ENCODE measurements at regions not wholly inside any gene's neighbourhood (a gene's known extent, or its start where the extent isn't known, plus 50 kb on each side); places are given as distances from the start of the nearest gene placed in this dataset.

DNA sequence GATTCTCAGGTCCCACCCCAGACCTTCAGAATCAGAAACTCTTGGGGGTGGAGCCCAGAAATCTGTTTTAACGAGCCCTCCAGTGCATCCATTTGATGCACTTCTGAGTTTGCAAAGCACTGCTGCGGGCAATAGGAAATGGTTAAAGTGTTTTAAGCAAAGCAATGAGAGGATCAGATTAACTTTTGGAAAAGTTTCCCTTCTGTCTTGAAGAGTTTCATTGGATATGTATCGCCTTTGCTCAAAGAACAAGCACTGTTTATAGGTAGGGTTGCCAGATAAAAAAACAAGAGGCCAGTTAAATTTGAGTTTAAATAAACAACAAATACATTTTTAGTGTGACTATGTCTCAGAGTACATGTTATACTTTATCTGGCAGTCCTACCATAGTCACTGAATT is 226.0 kb downstream of the BMP7 start:
- H3K4me1 ChIP-seq = no peaks in the 10 kb centered on the region
- H3K36me3 ChIP-seq = no peaks in the 10 kb centered on the region
- H3K4me3 ChIP-seq = no peak overlapping the region
- no peak for DNase-seq (ENCODE audit: low spot score)
- Mint-ChIP-seq H3K4me3 (no peak overlapping the region), H3K27ac (no peak overlapping the region), H3K27me3 (ENCODE audit: insufficient read depth, low read depth) (peaks cover 11% of the 10 kb centered on the region), H3K9me3 (no peaks in the 10 kb centered on the region), H3K36me3 (no peaks in the 10 kb centered on the region), H3K4me1 (peaks cover 3% of the 10 kb centered on the region)
- no peaks in the 10 kb centered on the region for H3K9me3 ChIP-seq (ENCODE audit: low read depth)
- no peaks in the 10 kb centered on the region for H4K20me1 ChIP-seq (ENCODE audit: low read depth)
- no peak overlapping the region for H3K4me2 ChIP-seq
- no peak overlapping the region for H3K9ac ChIP-seq
- H3K27me3 ChIP-seq = no peaks in the 10 kb centered on the region
- no peaks in the 10 kb centered on the region for H3K79me2 ChIP-seq (ENCODE audit: low read depth)
- no peak overlapping the region for H2AFZ ChIP-seq (replicated peaks)
- no peak overlapping the region for H3K27ac ChIP-seq
- TF ChIP-seq, protein P1, sequence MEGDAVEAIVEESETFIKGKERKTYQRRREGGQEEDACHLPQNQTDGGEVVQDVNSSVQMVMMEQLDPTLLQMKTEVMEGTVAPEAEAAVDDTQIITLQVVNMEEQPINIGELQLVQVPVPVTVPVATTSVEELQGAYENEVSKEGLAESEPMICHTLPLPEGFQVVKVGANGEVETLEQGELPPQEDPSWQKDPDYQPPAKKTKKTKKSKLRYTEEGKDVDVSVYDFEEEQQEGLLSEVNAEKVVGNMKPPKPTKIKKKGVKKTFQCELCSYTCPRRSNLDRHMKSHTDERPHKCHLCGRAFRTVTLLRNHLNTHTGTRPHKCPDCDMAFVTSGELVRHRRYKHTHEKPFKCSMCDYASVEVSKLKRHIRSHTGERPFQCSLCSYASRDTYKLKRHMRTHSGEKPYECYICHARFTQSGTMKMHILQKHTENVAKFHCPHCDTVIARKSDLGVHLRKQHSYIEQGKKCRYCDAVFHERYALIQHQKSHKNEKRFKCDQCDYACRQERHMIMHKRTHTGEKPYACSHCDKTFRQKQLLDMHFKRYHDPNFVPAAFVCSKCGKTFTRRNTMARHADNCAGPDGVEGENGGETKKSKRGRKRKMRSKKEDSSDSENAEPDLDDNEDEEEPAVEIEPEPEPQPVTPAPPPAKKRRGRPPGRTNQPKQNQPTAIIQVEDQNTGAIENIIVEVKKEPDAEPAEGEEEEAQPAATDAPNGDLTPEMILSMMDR (IDR thresholded peaks at IDR 0.05) = no peak
- TF ChIP-seq EZH2 (IDR thresholded peaks at IDR 0.05) (no peak), EZH2phosphoT487 (IDR thresholded peaks at IDR 0.05) (no peak)
- no peaks in the 10 kb centered on the region for H3F3A ChIP-seq (ENCODE audit: low read depth)

DNA sequence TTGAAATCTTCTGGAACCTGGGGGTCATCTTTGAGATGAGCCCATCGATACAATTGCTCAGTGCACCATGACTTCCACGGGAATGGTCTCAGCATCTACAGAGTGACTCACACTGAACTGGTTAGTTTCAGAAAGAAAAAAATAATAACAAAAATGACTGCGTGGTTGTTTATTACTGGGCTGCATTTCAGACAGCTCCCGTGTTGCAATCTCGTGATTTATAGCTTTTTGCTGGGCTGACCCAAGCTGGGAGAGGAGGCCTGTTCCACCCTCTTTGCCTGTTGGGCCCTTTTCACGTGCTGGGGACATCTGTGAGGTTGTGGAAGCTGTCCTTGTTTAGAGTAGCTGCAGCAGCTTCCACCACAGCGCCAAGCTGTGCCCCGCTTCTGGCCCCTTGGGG is 225.5 kb downstream of the BMP7 start:
- Mint-ChIP-seq H3K9me3 (no peaks in the 10 kb centered on the region), H3K4me3 (no peak overlapping the region)
- no peaks in the 10 kb centered on the region for H3F3A ChIP-seq (ENCODE audit: low read depth)

DNA sequence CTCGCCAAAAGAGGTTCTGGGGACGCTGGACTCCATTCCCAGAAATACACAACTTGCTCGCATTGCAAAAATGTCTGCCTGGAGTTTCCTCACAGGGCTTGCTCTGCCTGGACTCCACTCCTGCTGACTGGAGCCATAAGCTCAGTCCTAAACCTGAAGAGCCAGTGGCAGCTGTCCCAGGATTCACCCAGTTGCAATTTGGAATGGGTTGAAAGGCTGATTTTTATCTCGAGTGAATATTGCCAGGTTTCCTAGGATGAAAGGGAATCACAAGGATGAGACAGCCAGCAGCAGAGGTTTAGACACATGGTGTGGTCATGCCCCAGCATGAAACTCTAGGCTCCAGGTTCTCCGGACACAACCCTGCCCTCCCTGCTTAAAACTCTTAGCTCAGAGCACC is 223.3 kb downstream of the BMP7 start:
- peaks cover 6% of the 10 kb centered on the region for H3K4me1 Mint-ChIP-seq
- Histone ChIP-seq H3K4me1 (no peaks in the 10 kb centered on the region), H3K9ac (no peak overlapping the region), H3K27ac (no peak overlapping the region), H4K20me1 (ENCODE audit: low read depth) (no peaks in the 10 kb centered on the region), H3F3A (ENCODE audit: low read depth) (no peaks in the 10 kb centered on the region), H3K4me3 (no peak overlapping the region), H3K79me2 (ENCODE audit: low read depth) (no peaks in the 10 kb centered on the region), H3K4me2 (no peak overlapping the region), H3K36me3 (no peaks in the 10 kb centered on the region), H2AFZ (replicated peaks) (peak overlapping the region; percentile 9), H3K9me3 (ENCODE audit: low read depth) (no peaks in the 10 kb centered on the region), H3K27me3 (no peaks in the 10 kb centered on the region)
- DNase-seq (ENCODE audit: low spot score) = no peak
- H3K27me3 Mint-ChIP-seq (ENCODE audit: insufficient read depth, low read depth) = peaks cover 10% of the 10 kb centered on the region
- no peaks in the 10 kb centered on the region for H3K36me3 Mint-ChIP-seq
- H3K27ac Mint-ChIP-seq = no peak overlapping the region
- H3K4me3 Mint-ChIP-seq = no peak overlapping the region
- H3K9me3 Mint-ChIP-seq = no peaks in the 10 kb centered on the region
- TF ChIP-seq, protein P1 (IDR thresholded peaks at IDR 0.05) = no peak
- TF ChIP-seq EZH2 (IDR thresholded peaks at IDR 0.05) (no peak), EZH2phosphoT487 (IDR thresholded peaks at IDR 0.05) (no peak)

More for the DNA sequence above, 225.5 kb downstream of the BMP7 start:
- DNase-seq (ENCODE audit: low spot score) = no peak
- no peaks in the 10 kb centered on the region for H3K79me2 ChIP-seq (ENCODE audit: low read depth)
- no peak overlapping the region for H3K4me3 ChIP-seq
- TF ChIP-seq, protein P1 (IDR thresholded peaks at IDR 0.05) = no peak
- no peak for TF ChIP-seq EZH2phosphoT487 (IDR thresholded peaks at IDR 0.05)
- no peak overlapping the region for H3K27ac Mint-ChIP-seq
- H3K36me3 ChIP-seq = no peaks in the 10 kb centered on the region
- no peak overlapping the region for H3K9ac ChIP-seq
- H3K27me3 ChIP-seq = no peaks in the 10 kb centered on the region
- no peak overlapping the region for H3K27ac ChIP-seq
- no peak overlapping the region for H2AFZ ChIP-seq (replicated peaks)
- no peaks in the 10 kb centered on the region for H3K4me1 ChIP-seq
- H3K9me3 ChIP-seq (ENCODE audit: low read depth) = no peaks in the 10 kb centered on the region
- H3K27me3 Mint-ChIP-seq (ENCODE audit: insufficient read depth, low read depth) = peaks cover 13% of the 10 kb centered on the region
- no peak overlapping the region for H3K4me2 ChIP-seq
- H3K36me3 Mint-ChIP-seq = no peaks in the 10 kb centered on the region
- H3K4me1 Mint-ChIP-seq = peaks cover 3% of the 10 kb centered on the region
- no peaks in the 10 kb centered on the region for H4K20me1 ChIP-seq (ENCODE audit: low read depth)
